Stomach (tissue), 8 donors: ENCODE measurements at regions not wholly inside any gene's neighbourhood (a gene's known extent, or its start where the extent isn't known, plus 50 kb on each side); places are given as distances from the start of the nearest gene placed in this dataset.

Source experiments
- DNase-seq, 2 donors: peaks; one replicate each; pipeline versions ENCODE4 v3.0.0 to v3.0.0-alpha.2; 2013 to 2019
- H3K27ac ChIP-seq, 5 donors: fragments of 200-600 bp in 4 of 5; sonication (generic) in 4 of 5; one replicate each; pipeline ENCODE4 v1.5.1; 2013 to 2019; ENCODE audit warnings: mild to moderate bottlenecking in 1 of 5, moderate library complexity in 1 of 5
- H3K27me3 ChIP-seq, 3 donors: fragments of 200-600 bp; sonication (generic); one replicate each; pipeline ENCODE4 v1.5.1; 2017 to 2019; ENCODE audit warnings: mixed run types in 1 of 3
- H3K36me3 ChIP-seq, 4 donors: fragments of 200-600 bp; sonication (generic); 1 replicate in 3 of 4; 2 replicates in 1 of 4; pipeline ENCODE4 v1.5.1; 2016 to 2019
- H3K4me1 ChIP-seq, 4 donors: fragments of 200-600 bp; sonication (generic); one replicate each; pipeline ENCODE4 v1.5.1; 2016 to 2019
- H3K4me3 ChIP-seq, 4 donors: fragments of 200-600 bp; sonication (generic) in 3 of 4; one replicate each; pipeline ENCODE4 v1.5.1; 2016 to 2019; ENCODE audit warnings: mild to moderate bottlenecking in 1 of 4
- H3K9me3 ChIP-seq, 4 donors: fragments of 200-600 bp; sonication (generic); one replicate each; pipeline ENCODE4 v1.5.1; 2016 to 2019
- CTCF ChIP-seq, 7 experiments: fragments of 450-650 bp in 4 of 7; fragments of 200-600 bp in 3 of 7; sonication (generic) in 3 of 7; IDR thresholded peaks; one replicate each; pipeline ENCODE4 v1.5.1; 2016 to 2019; ENCODE audit warnings: antibody characterized with exemption in 7 of 7, control low read depth in 2 of 7, mild to moderate bottlenecking in 1 of 7
- EP300 ChIP-seq: sonication (generic); formaldehyde crosslinking; IDR thresholded peaks from one replicate; pipeline ENCODE4 v1.6.1; 2017; ENCODE audit warnings: antibody characterized with exemption
- POLR2A ChIP-seq, 4 donors: fragments of 450-650 bp; IDR thresholded peaks; one replicate each; pipeline ENCODE4 v1.6.1; 2016; ENCODE audit warnings: antibody characterized with exemption in 4 of 4, control low read depth in 2 of 4, mild to moderate bottlenecking in 1 of 4, moderate library complexity in 1 of 4
- POLR2AphosphoS5 ChIP-seq, 3 donors: sonication (generic); formaldehyde crosslinking; IDR thresholded peaks; one replicate each; pipeline ENCODE4 v1.6.1; 2016; ENCODE audit warnings: antibody characterized with exemption in 3 of 3
- WGBS, 5 donors: extraction: QIAGEN DNeasy Blood & Tissue Kit in 3 of 5; methylation state at CpG; one replicate each; pipeline versions ENCODE4 v1.1.5 to v1.1.7; 2013 to 2018; 5-methylcytosine and 5-hydroxymethylcytosine counted together
- intact Hi-C: fragments of 100-400 bp; cut with DNase I; formaldehyde crosslinking; loops from one replicate; pipeline ENCODE4 v1.15.1; 2023; ENCODE audit warnings: low total_unique reads
- donor health status: healthy with polysubstance abuse.
- donor health status: Bipolar disorder and iron deficiency.
- donor health status: healthy.

GRCh38 chr20:1754749-1755148, 97.2 kb upstream of the SIRPG start:
- 62 to 80% (median 78%) methylated on average over 4 of the region's 4 CpGs for WGBS, 5 donors
- no peaks in the 10 kb centered on the region for H3K4me1 ChIP-seq
- H3K36me3 ChIP-seq = no peaks in the 10 kb centered on the region
- no peak overlapping the region for H3K4me3 ChIP-seq
- DNase-seq = no peak
- H3K27ac ChIP-seq = no peak overlapping the region
- H3K27me3 ChIP-seq = peaks cover 0 to 4% (median 0%) of the 10 kb centered on the region in 3 donors
- H3K9me3 ChIP-seq = peaks cover 0 to 5% (median 0%) of the 10 kb centered on the region in 4 donors
- intact Hi-C loops = no loop called here
- no peak for TF ChIP-seq CTCF (IDR thresholded peaks at IDR 0.05)
- TF ChIP-seq POLR2A (IDR thresholded peaks at IDR 0.05) = no peak
- no peak for TF ChIP-seq POLR2AphosphoS5 (IDR thresholded peaks at IDR 0.05)
- no peak for TF ChIP-seq EP300

- Histone ChIP-seq H3K27me3 (peaks cover 0 to 4% (median 0%) of the 10 kb centered on the region in 3 donors), H3K27ac (no peak overlapping the region), H3K4me3 (no peak overlapping the region), H3K9me3 (peaks cover 0 to 5% (median 0%) of the 10 kb centered on the region in 4 donors), H3K36me3 (no peaks in the 10 kb centered on the region), H3K4me1 (no peaks in the 10 kb centered on the region)
- WGBS, 5 donors = 26 to 45% (median 38%) methylated on average over 2 of the region's 2 CpGs
- no peak for DNase-seq
- TF ChIP-seq CTCF (IDR thresholded peaks at IDR 0.05) (no peak), POLR2AphosphoS5 (IDR thresholded peaks at IDR 0.05) (no peak), EP300 (no peak), POLR2A (IDR thresholded peaks at IDR 0.05) (no peak)
- intact Hi-C loops = no loop called here
Observed at GRCh38 chr20:1754306-1754705, 96.7 kb upstream of the SIRPG start.

DNA sequence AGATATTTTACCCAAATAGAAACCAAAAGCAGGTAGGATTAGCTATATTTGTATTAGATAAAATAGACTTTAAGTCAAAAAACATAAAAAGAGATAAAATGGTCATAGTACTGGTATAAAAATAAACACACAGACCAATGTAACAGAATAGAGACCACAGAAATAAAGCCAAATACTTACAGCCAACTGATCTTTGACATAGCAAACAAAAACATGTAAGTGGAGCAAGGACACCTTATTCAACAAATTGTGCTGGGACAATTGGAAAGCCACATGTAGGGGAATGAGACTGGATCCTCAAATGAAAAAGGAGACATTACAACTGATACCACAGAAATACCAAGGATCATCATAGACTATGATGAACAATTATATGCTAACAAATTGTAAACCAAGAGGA, 94.5 kb upstream of the SIRPG start:
- Histone ChIP-seq H3K27me3 (peaks cover 0 to 4% (median 0%) of the 10 kb centered on the region in 3 donors), H3K36me3 (no peaks in the 10 kb centered on the region), H3K9me3 (peaks cover 0 to 5% (median 0%) of the 10 kb centered on the region in 4 donors), H3K4me1 (no peaks in the 10 kb centered on the region), H3K27ac (no peak overlapping the region), H3K4me3 (no peak overlapping the region)
- intact Hi-C loops = no loop called here
- DNase-seq = no peak
- no peak for TF ChIP-seq POLR2AphosphoS5 (IDR thresholded peaks at IDR 0.05)
- no peak for TF ChIP-seq EP300
- TF ChIP-seq CTCF (IDR thresholded peaks at IDR 0.05) = no peak
- TF ChIP-seq POLR2A (IDR thresholded peaks at IDR 0.05) = no peak

GRCh38 chr20:1748777-1749176, 91.2 kb upstream of the SIRPG start:
- TF ChIP-seq POLR2AphosphoS5 (IDR thresholded peaks at IDR 0.05) = no peak
- TF ChIP-seq EP300 = no peak
- no peak for TF ChIP-seq CTCF (IDR thresholded peaks at IDR 0.05)
- no peak for TF ChIP-seq POLR2A (IDR thresholded peaks at IDR 0.05)
- no peak overlapping the region for H3K4me3 ChIP-seq
- no peaks in the 10 kb centered on the region for H3K36me3 ChIP-seq
- no peak for DNase-seq
- H3K27me3 ChIP-seq = peaks cover 0 to 4% (median 0%) of the 10 kb centered on the region in 3 donors
- H3K27ac ChIP-seq = no peak overlapping the region
- intact Hi-C loops = no loop called here
- H3K4me1 ChIP-seq = no peaks in the 10 kb centered on the region
- peaks cover 0 to 5% (median 0%) of the 10 kb centered on the region in 4 donors for H3K9me3 ChIP-seq
